ENCODE measurements at regions not wholly inside any gene's neighbourhood (a gene's known extent, or its start where the extent isn't known, plus 50 kb on each side); places are given as distances from the start of the nearest gene placed in this dataset.

- no CpG with 5 or more reads among the region's 2 CpGs for WGBS (ENCODE audit: insufficient coverage, low lambda C conversion rate)
These were observed 104.4 kb downstream of the C6orf118 start for GRCh38 chr6:165204807-165205545.

GRCh38 chr6:165200178-165200577 lies 109.2 kb downstream of the C6orf118 start:
- H3K36me3 ChIP-seq (ENCODE audit: control insufficient read depth, insufficient read depth, low read length): no peaks in the 10 kb centered on the region
- WGBS (ENCODE audit: insufficient coverage, low lambda C conversion rate): no CpG with 5 or more reads among the region's 1 CpG
- no peak for DNase-seq
- H3K4me3 ChIP-seq (ENCODE audit: low read length): no peak overlapping the region
- no peaks in the 10 kb centered on the region for H3K27me3 ChIP-seq (ENCODE audit: control insufficient read depth, insufficient read depth, low read length)
- no peak overlapping the region for H3K27ac ChIP-seq (ENCODE audit: low read length)
- no peaks in the 10 kb centered on the region for H3K9me3 ChIP-seq (ENCODE audit: control insufficient read depth, low read depth, low read length)
- no peaks in the 10 kb centered on the region for H3K4me1 ChIP-seq (ENCODE audit: control insufficient read depth, insufficient read depth, low read length)

More at GRCh38 chr6:165204807-165205545, 104.4 kb downstream of the C6orf118 start:
- no peaks in the 10 kb centered on the region for H3K27me3 ChIP-seq (ENCODE audit: control insufficient read depth, insufficient read depth, low read length)
- no peak for DNase-seq
- no peaks in the 10 kb centered on the region for H3K9me3 ChIP-seq (ENCODE audit: control insufficient read depth, low read depth, low read length)
- H3K36me3 ChIP-seq (ENCODE audit: control insufficient read depth, insufficient read depth, low read length): no peaks in the 10 kb centered on the region
- no peak overlapping the region for H3K4me3 ChIP-seq (ENCODE audit: low read length)
- H3K27ac ChIP-seq (ENCODE audit: low read length): no peak overlapping the region
- no peaks in the 10 kb centered on the region for H3K4me1 ChIP-seq (ENCODE audit: control insufficient read depth, insufficient read depth, low read length)

GRCh38 chr6:165191461-165191860 lies 117.9 kb downstream of the C6orf118 start:
- Histone ChIP-seq H3K9me3 (ENCODE audit: control insufficient read depth, low read depth, low read length) (peaks cover 4% of the 10 kb centered on the region), H3K27me3 (ENCODE audit: control insufficient read depth, insufficient read depth, low read length) (no peaks in the 10 kb centered on the region), H3K4me1 (ENCODE audit: control insufficient read depth, insufficient read depth, low read length) (no peaks in the 10 kb centered on the region), H3K27ac (ENCODE audit: low read length) (no peak overlapping the region), H3K36me3 (ENCODE audit: control insufficient read depth, insufficient read depth, low read length) (no peaks in the 10 kb centered on the region), H3K4me3 (ENCODE audit: low read length) (no peak overlapping the region)
- no peak for DNase-seq
- no CpG with 5 or more reads among the region's 2 CpGs for WGBS (ENCODE audit: insufficient coverage, low lambda C conversion rate)

- H3K36me3 ChIP-seq (ENCODE audit: control insufficient read depth, insufficient read depth, low read length): no peaks in the 10 kb centered on the region
- H3K4me1 ChIP-seq (ENCODE audit: control insufficient read depth, insufficient read depth, low read length): no peaks in the 10 kb centered on the region
- 13% methylated on average over 1 of the region's 10 CpGs for WGBS (ENCODE audit: insufficient coverage, low lambda C conversion rate)
- no peak for DNase-seq
- no peak overlapping the region for H3K27ac ChIP-seq (ENCODE audit: low read length)
- H3K4me3 ChIP-seq (ENCODE audit: low read length): no peak overlapping the region
- peaks cover 4% of the 10 kb centered on the region for H3K9me3 ChIP-seq (ENCODE audit: control insufficient read depth, low read depth, low read length)
- no peaks in the 10 kb centered on the region for H3K27me3 ChIP-seq (ENCODE audit: control insufficient read depth, insufficient read depth, low read length)
These were observed 122.8 kb downstream of the C6orf118 start for GRCh38 chr6:165186441-165187205.

- Histone ChIP-seq H3K27me3 (ENCODE audit: control insufficient read depth, insufficient read depth, low read length) (no peaks in the 10 kb centered on the region), H3K4me3 (ENCODE audit: low read length) (no peak overlapping the region), H3K9me3 (ENCODE audit: control insufficient read depth, low read depth, low read length) (no peaks in the 10 kb centered on the region), H3K4me1 (ENCODE audit: control insufficient read depth, insufficient read depth, low read length) (no peaks in the 10 kb centered on the region), H3K27ac (ENCODE audit: low read length) (no peak overlapping the region), H3K36me3 (ENCODE audit: control insufficient read depth, insufficient read depth, low read length) (no peaks in the 10 kb centered on the region)
- no peak for DNase-seq
- WGBS (ENCODE audit: insufficient coverage, low lambda C conversion rate): 67% methylated on average over 1 of the region's 7 CpGs
These were observed 123.4 kb downstream of the C6orf118 start for GRCh38 chr6:165186041-165186440.

- DNase-seq: no peak
- 63% methylated on average over 1 of the region's 11 CpGs for WGBS (ENCODE audit: insufficient coverage, low lambda C conversion rate)
These were observed 125.0 kb downstream of the C6orf118 start for GRCh38 chr6:165184192-165184979.

GRCh38 chr6:165183496-165184140 lies 125.8 kb downstream of the C6orf118 start:
- WGBS (ENCODE audit: insufficient coverage, low lambda C conversion rate): no CpG with 5 or more reads among the region's 5 CpGs

More at GRCh38 chr6:165184192-165184979, 125.0 kb downstream of the C6orf118 start:
- no peak overlapping the region for H3K27ac ChIP-seq (ENCODE audit: low read length)
- no peak overlapping the region for H3K4me3 ChIP-seq (ENCODE audit: low read length)
- H3K9me3 ChIP-seq (ENCODE audit: control insufficient read depth, low read depth, low read length): no peaks in the 10 kb centered on the region
- no peaks in the 10 kb centered on the region for H3K27me3 ChIP-seq (ENCODE audit: control insufficient read depth, insufficient read depth, low read length)
- no peaks in the 10 kb centered on the region for H3K4me1 ChIP-seq (ENCODE audit: control insufficient read depth, insufficient read depth, low read length)
- H3K36me3 ChIP-seq (ENCODE audit: control insufficient read depth, insufficient read depth, low read length): no peaks in the 10 kb centered on the region

GRCh38 chr6:165183071-165183470 lies 126.3 kb downstream of the C6orf118 start:
- Histone ChIP-seq H3K9me3 (ENCODE audit: control insufficient read depth, low read depth, low read length) (no peaks in the 10 kb centered on the region), H3K27ac (ENCODE audit: low read length) (no peak overlapping the region), H3K4me1 (ENCODE audit: control insufficient read depth, insufficient read depth, low read length) (no peaks in the 10 kb centered on the region), H3K36me3 (ENCODE audit: control insufficient read depth, insufficient read depth, low read length) (no peaks in the 10 kb centered on the region), H3K27me3 (ENCODE audit: control insufficient read depth, insufficient read depth, low read length) (no peaks in the 10 kb centered on the region), H3K4me3 (ENCODE audit: low read length) (no peak overlapping the region)
- no peak for DNase-seq

More at GRCh38 chr6:165183496-165184140, 125.8 kb downstream of the C6orf118 start:
- Histone ChIP-seq H3K9me3 (ENCODE audit: control insufficient read depth, low read depth, low read length) (no peaks in the 10 kb centered on the region), H3K36me3 (ENCODE audit: control insufficient read depth, insufficient read depth, low read length) (no peaks in the 10 kb centered on the region), H3K27ac (ENCODE audit: low read length) (no peak overlapping the region), H3K4me3 (ENCODE audit: low read length) (no peak overlapping the region), H3K4me1 (ENCODE audit: control insufficient read depth, insufficient read depth, low read length) (no peaks in the 10 kb centered on the region), H3K27me3 (ENCODE audit: control insufficient read depth, insufficient read depth, low read length) (no peaks in the 10 kb centered on the region)
- DNase-seq: no peak

- Histone ChIP-seq H3K4me1 (ENCODE audit: control insufficient read depth, insufficient read depth, low read length) (no peaks in the 10 kb centered on the region), H3K27me3 (ENCODE audit: control insufficient read depth, insufficient read depth, low read length) (no peaks in the 10 kb centered on the region), H3K9me3 (ENCODE audit: control insufficient read depth, low read depth, low read length) (no peaks in the 10 kb centered on the region), H3K4me3 (ENCODE audit: low read length) (no peak overlapping the region), H3K27ac (ENCODE audit: low read length) (no peak overlapping the region), H3K36me3 (ENCODE audit: control insufficient read depth, insufficient read depth, low read length) (no peaks in the 10 kb centered on the region)
- WGBS (ENCODE audit: insufficient coverage, low lambda C conversion rate): no CpG with 5 or more reads among the region's 6 CpGs
- no peak for DNase-seq
These were observed 127.4 kb downstream of the C6orf118 start for GRCh38 chr6:165181951-165182414.

GRCh38 chr6:165178056-165178455 lies 131.3 kb downstream of the C6orf118 start:
- no CpG with 5 or more reads among the region's 1 CpG for WGBS (ENCODE audit: insufficient coverage, low lambda C conversion rate)
- Histone ChIP-seq H3K27me3 (ENCODE audit: control insufficient read depth, insufficient read depth, low read length) (no peaks in the 10 kb centered on the region), H3K27ac (ENCODE audit: low read length) (no peak overlapping the region), H3K4me3 (ENCODE audit: low read length) (no peak overlapping the region), H3K36me3 (ENCODE audit: control insufficient read depth, insufficient read depth, low read length) (no peaks in the 10 kb centered on the region), H3K9me3 (ENCODE audit: control insufficient read depth, low read depth, low read length) (no peaks in the 10 kb centered on the region), H3K4me1 (ENCODE audit: control insufficient read depth, insufficient read depth, low read length) (no peaks in the 10 kb centered on the region)
- DNase-seq: no peak
